KMS-11 (cell line): ENCODE measurements at regions not wholly inside any gene's neighbourhood (a gene's known extent, or its start where the extent isn't known, plus 50 kb on each side); places are given as distances from the start of the nearest gene placed in this dataset.

Experiments used
- H2AFZ ChIP-seq: fragments of 200-600 bp; sonication (generic); 2 replicates; pipeline ENCODE4 v1.6.1; 2016; ENCODE audit warnings: antibody characterized with exemption, mixed run types, low read depth
- H3K27ac ChIP-seq: fragments of 200-600 bp; sonication (generic); 2 replicates; pipeline ENCODE4 v1.6.1; 2016; ENCODE audit warnings: mild to moderate bottlenecking, mixed run types
- H3K27me3 ChIP-seq: fragments of 200-600 bp; sonication (generic); 2 replicates; pipeline ENCODE4 v1.6.1; 2017; ENCODE audit warnings: mild to moderate bottlenecking, low read depth, mixed run types, moderate library complexity; ENCODE audit not compliant: insufficient read depth
- H3K36me3 ChIP-seq: fragments of 200-600 bp; sonication (generic); 2 replicates; pipeline ENCODE4 v1.6.1; 2017; ENCODE audit warnings: mild to moderate bottlenecking, mixed run types; ENCODE audit not compliant: insufficient read depth
- H3K4me1 ChIP-seq: fragments of 200-600 bp; sonication (generic); 2 replicates; pipeline ENCODE4 v1.6.1; 2016; ENCODE audit warnings: mild to moderate bottlenecking, low read depth, mixed run types; ENCODE audit not compliant: poor library complexity, severe bottlenecking
- H3K4me2 ChIP-seq: fragments of 200-600 bp; sonication (generic); 2 replicates; pipeline ENCODE4 v1.7.0; 2016; ENCODE audit warnings: mild to moderate bottlenecking, mixed run types
- H3K4me3 ChIP-seq: fragments of 200-600 bp; sonication (generic); IDR thresholded peaks from 2 replicates; pipeline ENCODE4 v1.6.1; 2017; ENCODE audit warnings: low read depth, low read length, mixed read lengths; ENCODE audit not compliant: insufficient read depth
- H3K79me2 ChIP-seq: fragments of 200-600 bp; sonication (generic); 2 replicates; pipeline ENCODE4 v1.6.1; 2016; ENCODE audit warnings: low read depth, mixed run types; ENCODE audit not compliant: insufficient read depth
- H3K9ac ChIP-seq: fragments of 200-600 bp; sonication (generic); 2 replicates; pipeline ENCODE4 v1.6.1; 2016; ENCODE audit warnings: mild to moderate bottlenecking, mixed run types
- H4K20me1 ChIP-seq: fragments of 200-600 bp; sonication (generic); 2 replicates; pipeline ENCODE4 v1.6.1; 2016; ENCODE audit warnings: mild to moderate bottlenecking, mixed run types; ENCODE audit not compliant: insufficient read depth
- TF ChIP-seq, protein P1 (sequence below): fragments of 200-600 bp; sonication (generic); conservative IDR thresholded peaks from 2 replicates; pipeline ENCODE4 v1.6.1; 2017; ENCODE audit warnings: low read depth, mild to moderate bottlenecking, antibody characterized with exemption, low read length, moderate library complexity, mixed read lengths

- Histone ChIP-seq H3K36me3 (no peaks in the 10 kb centered on the region), H2AFZ (no peak overlapping the region), H3K9ac (no peak overlapping the region), H3K27me3 (no peaks in the 10 kb centered on the region), H3K4me3 (no peak overlapping the region), H3K79me2 (no peaks in the 10 kb centered on the region), H4K20me1 (no peaks in the 10 kb centered on the region), H3K27ac (no peak overlapping the region), H3K4me1 (no peaks in the 10 kb centered on the region), H3K4me2 (no peak overlapping the region)
- TF ChIP-seq, protein P1, sequence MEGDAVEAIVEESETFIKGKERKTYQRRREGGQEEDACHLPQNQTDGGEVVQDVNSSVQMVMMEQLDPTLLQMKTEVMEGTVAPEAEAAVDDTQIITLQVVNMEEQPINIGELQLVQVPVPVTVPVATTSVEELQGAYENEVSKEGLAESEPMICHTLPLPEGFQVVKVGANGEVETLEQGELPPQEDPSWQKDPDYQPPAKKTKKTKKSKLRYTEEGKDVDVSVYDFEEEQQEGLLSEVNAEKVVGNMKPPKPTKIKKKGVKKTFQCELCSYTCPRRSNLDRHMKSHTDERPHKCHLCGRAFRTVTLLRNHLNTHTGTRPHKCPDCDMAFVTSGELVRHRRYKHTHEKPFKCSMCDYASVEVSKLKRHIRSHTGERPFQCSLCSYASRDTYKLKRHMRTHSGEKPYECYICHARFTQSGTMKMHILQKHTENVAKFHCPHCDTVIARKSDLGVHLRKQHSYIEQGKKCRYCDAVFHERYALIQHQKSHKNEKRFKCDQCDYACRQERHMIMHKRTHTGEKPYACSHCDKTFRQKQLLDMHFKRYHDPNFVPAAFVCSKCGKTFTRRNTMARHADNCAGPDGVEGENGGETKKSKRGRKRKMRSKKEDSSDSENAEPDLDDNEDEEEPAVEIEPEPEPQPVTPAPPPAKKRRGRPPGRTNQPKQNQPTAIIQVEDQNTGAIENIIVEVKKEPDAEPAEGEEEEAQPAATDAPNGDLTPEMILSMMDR: no peak
These were observed 495.5 kb upstream of the ZFHX3 start for GRCh38 chr16:73543331-73543969.

DNA sequence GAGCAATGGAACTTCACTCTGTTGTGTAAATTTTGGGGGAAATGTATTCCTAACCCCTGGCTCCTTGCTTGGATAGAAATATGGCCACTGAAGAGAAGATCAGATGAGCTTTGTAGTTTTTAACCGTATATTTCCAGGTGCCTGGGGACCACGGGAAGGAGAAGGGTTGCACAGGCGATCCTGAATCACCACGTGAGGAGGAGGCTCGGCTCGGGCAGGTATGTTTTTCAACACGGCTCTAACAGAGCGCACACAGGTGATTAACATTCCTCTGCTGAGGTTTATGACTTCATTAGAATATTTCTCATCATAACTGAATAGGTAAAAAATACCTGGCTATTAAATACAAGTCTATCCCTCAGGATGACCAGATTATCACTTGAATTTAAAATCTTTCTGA, 495.0 kb upstream of the ZFHX3 start:
- H3K4me3 ChIP-seq: no peak overlapping the region
- no peaks in the 10 kb centered on the region for H3K27me3 ChIP-seq
- H2AFZ ChIP-seq: no peak overlapping the region
- H3K79me2 ChIP-seq: no peaks in the 10 kb centered on the region
- TF ChIP-seq, protein P1: no peak
- no peak overlapping the region for H3K4me2 ChIP-seq
- no peak overlapping the region for H3K9ac ChIP-seq
- no peak overlapping the region for H3K27ac ChIP-seq
- no peaks in the 10 kb centered on the region for H3K36me3 ChIP-seq
- H4K20me1 ChIP-seq: no peaks in the 10 kb centered on the region
- H3K4me1 ChIP-seq: no peaks in the 10 kb centered on the region

DNA sequence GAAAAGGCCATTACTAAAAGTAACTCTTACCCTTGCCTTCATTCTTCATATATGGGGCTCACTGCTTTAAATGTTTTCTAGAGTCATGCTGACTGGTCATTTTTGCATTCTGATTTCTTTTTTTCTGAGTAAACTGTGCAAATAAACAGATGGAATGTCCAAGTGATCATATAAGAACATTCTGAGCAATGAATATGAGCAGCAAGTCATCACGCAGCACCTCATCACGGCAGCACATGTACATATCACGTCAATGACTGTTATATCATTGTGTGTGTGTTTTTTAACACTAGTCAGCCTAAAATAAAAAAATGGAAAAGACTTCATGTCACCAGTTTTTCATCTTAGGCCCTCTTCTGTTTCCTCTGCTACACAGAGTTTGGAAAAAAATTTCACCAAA, 490.0 kb upstream of the ZFHX3 start:
- no peaks in the 10 kb centered on the region for H3K79me2 ChIP-seq
- TF ChIP-seq, protein P1: no peak
- H2AFZ ChIP-seq: no peak overlapping the region
- H3K9ac ChIP-seq: no peak overlapping the region
- no peak overlapping the region for H3K4me2 ChIP-seq
- H3K27me3 ChIP-seq: no peaks in the 10 kb centered on the region
- no peaks in the 10 kb centered on the region for H4K20me1 ChIP-seq
- no peak overlapping the region for H3K27ac ChIP-seq
- no peak overlapping the region for H3K4me3 ChIP-seq
- H3K36me3 ChIP-seq: no peaks in the 10 kb centered on the region
- no peaks in the 10 kb centered on the region for H3K4me1 ChIP-seq

- TF ChIP-seq, protein P1: no peak
- Histone ChIP-seq H3K79me2 (no peaks in the 10 kb centered on the region), H3K4me1 (no peaks in the 10 kb centered on the region), H3K4me3 (no peak overlapping the region), H3K27ac (no peak overlapping the region), H2AFZ (no peak overlapping the region), H4K20me1 (no peaks in the 10 kb centered on the region), H3K27me3 (no peaks in the 10 kb centered on the region), H3K9ac (no peak overlapping the region), H3K4me2 (no peak overlapping the region), H3K36me3 (no peaks in the 10 kb centered on the region)
These were observed 489.0 kb upstream of the ZFHX3 start for GRCh38 chr16:73536931-73537330.
